Colonic mucosa (tissue), 4 donors: ENCODE measurements at regions not wholly inside any gene's neighbourhood (a gene's known extent, or its start where the extent isn't known, plus 50 kb on each side); places are given as distances from the start of the nearest gene placed in this dataset.

Experiments used
- DNase-seq: peaks from one replicate; pipeline ENCODE4 v3.0.0-alpha.2; 2020
- H3K27ac ChIP-seq: fragments of 200-600 bp; one replicate; pipeline ENCODE4 v1.8.0; 2021
- H3K27me3 ChIP-seq: fragments of 200-600 bp; one replicate; pipeline ENCODE4 v1.8.0; 2021
- H3K36me3 ChIP-seq: fragments of 200-600 bp; one replicate; pipeline ENCODE4 v1.8.0; 2021
- H3K4me1 ChIP-seq: fragments of 200-600 bp; one replicate; pipeline ENCODE4 v1.8.0; 2021; ENCODE audit warnings: mild to moderate bottlenecking
- H3K4me3 ChIP-seq: fragments of 200-600 bp; one replicate; pipeline ENCODE4 v1.8.0; 2021
- H3K9ac ChIP-seq, 2 donors: one replicate each; pipeline ENCODE4 v1.7.0; 2013; ENCODE audit warnings: control low read depth in 2 of 2, low read depth in 2 of 2, low read length in 2 of 2
- H3K9me3 ChIP-seq: fragments of 200-600 bp; one replicate; pipeline ENCODE4 v1.8.0; 2021
- CTCF ChIP-seq: fragments of 200-600 bp; IDR thresholded peaks from one replicate; pipeline ENCODE4 v1.8.0; 2022; ENCODE audit warnings: antibody characterized with exemption, mild to moderate bottlenecking
- intact Hi-C: fragments of 100-400 bp; cut with DNase I; formaldehyde crosslinking; loops from one replicate; pipeline ENCODE4 v1.14.1; 2022
- donor health status: healthy.
- donor health status: DM: no; HTN: no; CAD: no.
- donor health status: DM: no; HTN: no; CAD: no.

GRCh38 chr5:156200938-156201787, 125.8 kb upstream of the SGCD start:
- Histone ChIP-seq H3K9ac (no peak overlapping the region), H3K27ac (no peak overlapping the region), H3K36me3 (no peaks in the 10 kb centered on the region), H3K27me3 (no peaks in the 10 kb centered on the region), H3K9me3 (no peaks in the 10 kb centered on the region), H3K4me1 (no peaks in the 10 kb centered on the region), H3K4me3 (no peak overlapping the region)
- intact Hi-C loops = no loop called here
- no peak for DNase-seq
- no peak for TF ChIP-seq CTCF

GRCh38 chr5:156201788-156202403, 125.1 kb upstream of the SGCD start:
- Histone ChIP-seq H3K9me3 (no peaks in the 10 kb centered on the region), H3K27me3 (no peaks in the 10 kb centered on the region), H3K4me1 (no peaks in the 10 kb centered on the region), H3K4me3 (no peak overlapping the region), H3K9ac (no peak overlapping the region), H3K36me3 (no peaks in the 10 kb centered on the region), H3K27ac (no peak overlapping the region)
- intact Hi-C loops = no loop called here
- TF ChIP-seq CTCF = no peak
- DNase-seq = no peak

GRCh38 chr5:156208271-156208670, 118.7 kb upstream of the SGCD start:
- H3K27me3 ChIP-seq = no peaks in the 10 kb centered on the region
- H3K9me3 ChIP-seq = no peaks in the 10 kb centered on the region
- no peak overlapping the region for H3K27ac ChIP-seq
- no peak for TF ChIP-seq CTCF
- H3K36me3 ChIP-seq = no peaks in the 10 kb centered on the region
- intact Hi-C loops = no loop called here
- H3K4me3 ChIP-seq = no peak overlapping the region
- DNase-seq = no peak
- H3K4me1 ChIP-seq = no peaks in the 10 kb centered on the region
- H3K9ac ChIP-seq = no peak overlapping the region

GRCh38 chr5:156218367-156219158, 108.4 kb upstream of the SGCD start:
- H3K9ac ChIP-seq = no peak overlapping the region
- H3K27me3 ChIP-seq = no peaks in the 10 kb centered on the region
- no peaks in the 10 kb centered on the region for H3K9me3 ChIP-seq
- H3K4me3 ChIP-seq = no peak overlapping the region
- H3K27ac ChIP-seq = no peak overlapping the region
- no peak for DNase-seq
- intact Hi-C loops = no loop called here
- no peaks in the 10 kb centered on the region for H3K36me3 ChIP-seq
- H3K4me1 ChIP-seq = no peaks in the 10 kb centered on the region
- no peak for TF ChIP-seq CTCF

- H3K27ac ChIP-seq = no peak overlapping the region
- H3K9ac ChIP-seq = no peak overlapping the region
- H3K36me3 ChIP-seq = no peaks in the 10 kb centered on the region
- H3K4me1 ChIP-seq = no peaks in the 10 kb centered on the region
- no peak overlapping the region for H3K4me3 ChIP-seq
- intact Hi-C loops = no loop called here
- no peaks in the 10 kb centered on the region for H3K9me3 ChIP-seq
- no peaks in the 10 kb centered on the region for H3K27me3 ChIP-seq
- TF ChIP-seq CTCF = no peak
- no peak for DNase-seq
Observed at GRCh38 chr5:156219483-156220005, 107.4 kb upstream of the SGCD start.
